ENCODE measurements at regions not wholly inside any gene's neighbourhood (a gene's known extent, or its start where the extent isn't known, plus 50 kb on each side); places are given as distances from the start of the nearest gene placed in this dataset.

GRCh38 chr16:87234601-87235000, 82.6 kb downstream of the C16orf95 start:
- no peak overlapping the region for H3K4me3 ChIP-seq (ENCODE audit: low read length)
- DNase-seq (ENCODE audit: low read depth): no peak
- TF ChIP-seq CTCF (IDR thresholded peaks at IDR 0.05; ENCODE audit: insufficient read depth, low read depth, low read length, missing control alignments): no peak

GRCh38 chr16:87235810-87236515, 81.2 kb downstream of the C16orf95 start:
- no peak for DNase-seq (ENCODE audit: low read depth)
- TF ChIP-seq CTCF (IDR thresholded peaks at IDR 0.05; ENCODE audit: insufficient read depth, low read depth, low read length, missing control alignments): no peak
- H3K4me3 ChIP-seq (ENCODE audit: low read length): no peak overlapping the region

- no peak for TF ChIP-seq CTCF (IDR thresholded peaks at IDR 0.05; ENCODE audit: insufficient read depth, low read depth, low read length, missing control alignments)
- H3K4me3 ChIP-seq (ENCODE audit: low read length): no peak overlapping the region
- no peak for DNase-seq (ENCODE audit: low read depth)
These were observed 80.6 kb downstream of the C16orf95 start for GRCh38 chr16:87236516-87237115.

- TF ChIP-seq CTCF (IDR thresholded peaks at IDR 0.05; ENCODE audit: insufficient read depth, low read depth, low read length, missing control alignments): no peak
- no peak for DNase-seq (ENCODE audit: low read depth)
- no peak overlapping the region for H3K4me3 ChIP-seq (ENCODE audit: low read length)
These were observed 78.9 kb downstream of the C16orf95 start for GRCh38 chr16:87238361-87238715.

GRCh38 chr16:87239545-87239944, 77.6 kb downstream of the C16orf95 start:
- no peak for DNase-seq (ENCODE audit: low read depth)
- H3K4me3 ChIP-seq (ENCODE audit: low read length): no peak overlapping the region
- TF ChIP-seq CTCF (IDR thresholded peaks at IDR 0.05; ENCODE audit: insufficient read depth, low read depth, low read length, missing control alignments): no peak

GRCh38 chr16:87240211-87241136, 76.7 kb downstream of the C16orf95 start:
- no peak overlapping the region for H3K4me3 ChIP-seq (ENCODE audit: low read length)
- TF ChIP-seq CTCF (IDR thresholded peaks at IDR 0.05; ENCODE audit: insufficient read depth, low read depth, low read length, missing control alignments): no peak
- DNase-seq (ENCODE audit: low read depth): peak; percentile 65
